Dendritic cell treated with granulocyte-macrophage colony-stimulating factor and Interleukin-4, amounts not matched to agents 40 ng/mL and 50 ng/mL, for 4 days (primary cell): ENCODE measurements at regions not wholly inside any gene's neighbourhood (a gene's known extent, or its start where the extent isn't known, plus 50 kb on each side); places are given as distances from the start of the nearest gene placed in this dataset.

Source experiments
- H3K27ac Mint-ChIP-seq: one replicate; pipeline ENCODE4 v1.8.0; 2022; ENCODE audit warnings: mild to moderate bottlenecking, mixed read lengths
- H3K27me3 Mint-ChIP-seq: one replicate; pipeline ENCODE4 v1.8.0; 2022; ENCODE audit warnings: mild to moderate bottlenecking, mixed read lengths
- H3K36me3 Mint-ChIP-seq: one replicate; pipeline ENCODE4 v1.8.0; 2022; ENCODE audit warnings: low read depth, mixed read lengths
- H3K4me1 Mint-ChIP-seq: one replicate; pipeline ENCODE4 v1.8.0; 2022; ENCODE audit warnings: low read depth, mixed read lengths
- H3K4me3 Mint-ChIP-seq: one replicate; pipeline ENCODE4 v1.8.0; 2022; ENCODE audit warnings: mild to moderate bottlenecking, moderate library complexity, mixed read lengths
- H3K9me3 Mint-ChIP-seq: one replicate; pipeline ENCODE4 v1.8.0; 2022; ENCODE audit warnings: mixed read lengths
- intact Hi-C: fragments of 100-400 bp; cut with micrococcal nuclease; formaldehyde crosslinking; loops from one replicate; pipeline ENCODE4 v1.15.0; 2022

GRCh38 chr9:99377790-99378775 is 156.0 kb downstream of the SEC61B start:
- Mint-ChIP-seq H3K4me3 (no peak overlapping the region), H3K27ac (no peak overlapping the region), H3K27me3 (peaks cover 33% of the 10 kb centered on the region)

DNA sequence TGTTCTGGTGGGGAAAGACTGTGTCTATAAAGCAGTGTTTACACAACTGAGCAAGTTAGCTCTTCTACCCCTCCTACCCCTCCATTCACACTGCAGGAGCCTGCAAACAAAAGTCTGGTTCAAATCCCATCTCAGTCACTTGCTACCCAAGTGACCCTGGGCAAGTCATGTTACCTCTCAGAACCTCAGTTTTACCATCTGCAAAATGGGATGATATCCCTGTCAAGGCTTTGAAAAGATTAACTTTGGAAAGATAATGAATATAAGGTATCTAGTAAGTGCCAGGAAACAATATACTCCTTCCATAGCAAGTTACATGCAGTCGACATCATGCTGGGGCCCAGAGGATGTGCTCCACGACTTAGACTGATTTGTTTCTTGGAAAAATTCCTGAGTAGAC is 161.5 kb downstream of the SEC61B start:
- Mint-ChIP-seq H3K27ac (no peak overlapping the region), H3K36me3 (no peaks in the 10 kb centered on the region), H3K9me3 (no peaks in the 10 kb centered on the region), H3K27me3 (peaks cover 14% of the 10 kb centered on the region), H3K4me3 (no peak overlapping the region), H3K4me1 (no peaks in the 10 kb centered on the region)
- intact Hi-C loops, result no loop called here

More at GRCh38 chr9:99377790-99378775, 156.0 kb downstream of the SEC61B start:
- Mint-ChIP-seq H3K9me3 (no peaks in the 10 kb centered on the region), H3K4me1 (peaks cover 8% of the 10 kb centered on the region), H3K36me3 (no peaks in the 10 kb centered on the region)
- intact Hi-C loops, result no loop called here

DNA sequence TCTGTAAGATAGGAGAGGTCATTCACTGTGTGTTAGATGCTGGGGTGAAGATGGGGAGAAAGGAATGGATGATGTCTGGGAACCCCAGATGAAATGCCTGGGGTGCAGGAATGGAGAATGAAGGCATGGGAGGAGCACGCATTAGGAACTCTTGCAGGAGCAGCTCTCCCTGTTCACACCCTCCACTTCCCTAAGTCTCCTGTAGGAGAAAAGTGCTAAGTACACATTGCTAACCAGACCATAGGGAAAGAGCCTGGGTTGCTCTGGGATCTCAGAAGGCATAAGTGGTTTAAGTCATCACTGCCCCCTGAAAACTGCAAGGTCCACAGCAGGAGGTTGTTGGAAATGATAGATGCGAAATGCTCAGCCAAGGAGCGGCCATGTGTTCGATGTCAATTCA is 163.1 kb downstream of the SEC61B start:
- H3K4me3 Mint-ChIP-seq, result no peak overlapping the region
- intact Hi-C loops, result no loop called here

DNA sequence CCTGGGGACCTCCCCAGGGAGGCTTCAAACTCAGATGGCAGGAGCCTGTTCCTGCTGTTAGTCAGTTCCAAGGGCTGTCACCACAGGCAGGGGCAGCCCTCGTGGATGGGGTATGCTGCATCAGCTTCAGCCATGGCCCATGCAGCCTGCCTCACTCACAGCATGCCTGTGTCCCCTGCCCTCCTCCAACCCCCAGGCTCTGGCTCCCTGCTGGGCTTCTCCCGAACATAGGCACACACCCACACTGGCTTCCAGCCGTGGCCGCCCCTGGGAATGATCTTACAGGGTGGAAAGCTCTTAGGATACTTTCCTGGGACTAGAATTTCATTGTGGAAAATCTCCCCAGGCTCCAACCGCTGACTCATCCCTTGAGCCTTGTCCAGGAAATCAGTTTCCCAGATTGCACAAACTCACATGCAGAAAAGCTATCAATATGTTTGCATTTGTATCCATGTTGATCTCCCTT is 163.8 kb downstream of the SEC61B start:
- no peaks in the 10 kb centered on the region for H3K36me3 Mint-ChIP-seq
- intact Hi-C loops, result no loop called here
- H3K27me3 Mint-ChIP-seq, result peaks cover 5% of the 10 kb centered on the region
- no peak overlapping the region for H3K27ac Mint-ChIP-seq
- no peak overlapping the region for H3K4me3 Mint-ChIP-seq
- H3K4me1 Mint-ChIP-seq, result no peaks in the 10 kb centered on the region
- H3K9me3 Mint-ChIP-seq, result no peaks in the 10 kb centered on the region

More for the DNA sequence above, 163.1 kb downstream of the SEC61B start:
- H3K4me1 Mint-ChIP-seq, result no peaks in the 10 kb centered on the region
- peaks cover 7% of the 10 kb centered on the region for H3K27me3 Mint-ChIP-seq
- H3K36me3 Mint-ChIP-seq, result no peaks in the 10 kb centered on the region
- H3K27ac Mint-ChIP-seq, result no peak overlapping the region
- no peaks in the 10 kb centered on the region for H3K9me3 Mint-ChIP-seq

GRCh38 chr9:99387431-99387830 is 165.3 kb downstream of the SEC61B start:
- Mint-ChIP-seq H3K9me3 (no peaks in the 10 kb centered on the region), H3K4me3 (no peak overlapping the region), H3K36me3 (no peaks in the 10 kb centered on the region), H3K27ac (no peak overlapping the region), H3K4me1 (no peaks in the 10 kb centered on the region), H3K27me3 (peaks cover 5% of the 10 kb centered on the region)
- intact Hi-C loops, result no loop called here

DNA sequence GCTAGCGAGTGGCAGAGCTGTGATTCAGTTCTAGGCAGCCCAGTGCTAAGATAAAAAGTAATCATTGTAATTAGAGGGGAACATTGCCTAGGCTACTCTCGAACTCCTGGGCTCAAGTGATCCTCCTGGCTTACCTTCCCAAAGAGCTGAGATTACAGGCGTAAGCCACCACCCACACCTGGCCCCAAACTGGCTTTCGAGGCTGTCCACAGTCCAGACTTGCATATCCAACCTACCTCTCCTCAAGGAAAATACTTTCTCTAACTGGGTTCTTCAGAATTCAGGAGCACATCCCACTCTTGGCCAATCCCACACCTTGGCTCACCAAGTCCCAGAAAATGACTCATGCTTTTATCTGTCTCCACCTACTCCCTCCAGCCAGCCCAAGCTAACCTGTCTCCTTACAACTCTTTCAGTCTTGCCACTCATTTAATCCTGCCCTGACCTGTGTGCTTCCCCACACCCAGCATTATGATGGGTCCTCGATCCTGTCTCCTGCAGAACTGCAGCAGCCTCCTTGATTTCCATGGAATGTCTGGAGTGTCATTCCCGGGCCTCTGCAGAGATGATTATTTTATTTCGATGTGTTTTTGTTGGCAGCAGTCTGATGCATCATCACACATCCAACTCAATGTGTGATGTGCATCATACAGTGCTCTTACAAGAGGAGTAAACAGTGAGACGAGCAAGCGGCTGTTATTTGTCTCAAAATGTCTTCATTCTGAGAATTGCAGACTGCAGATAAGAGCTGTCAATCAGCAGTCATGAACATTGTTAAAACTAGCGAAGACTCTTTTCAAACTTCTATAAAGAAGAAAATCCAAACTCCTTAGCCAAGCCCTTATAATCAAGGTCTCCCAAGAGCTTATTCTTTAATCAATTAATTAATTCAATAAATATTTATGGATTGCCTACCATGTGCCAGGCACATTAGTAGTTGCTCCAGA is 167.3 kb downstream of the SEC61B start:
- Mint-ChIP-seq H3K27me3 (peaks cover 5% of the 10 kb centered on the region), H3K4me1 (no peaks in the 10 kb centered on the region), H3K4me3 (no peak overlapping the region), H3K9me3 (no peaks in the 10 kb centered on the region), H3K27ac (no peak overlapping the region), H3K36me3 (no peaks in the 10 kb centered on the region)
- intact Hi-C loops, result no loop called here

GRCh38 chr9:99391937-99392594 is 170.0 kb downstream of the SEC61B start:
- Mint-ChIP-seq H3K9me3 (no peaks in the 10 kb centered on the region), H3K4me1 (no peaks in the 10 kb centered on the region), H3K4me3 (no peak overlapping the region), H3K27me3 (no peaks in the 10 kb centered on the region), H3K36me3 (no peaks in the 10 kb centered on the region), H3K27ac (no peak overlapping the region)
- intact Hi-C loops, result no loop called here

DNA sequence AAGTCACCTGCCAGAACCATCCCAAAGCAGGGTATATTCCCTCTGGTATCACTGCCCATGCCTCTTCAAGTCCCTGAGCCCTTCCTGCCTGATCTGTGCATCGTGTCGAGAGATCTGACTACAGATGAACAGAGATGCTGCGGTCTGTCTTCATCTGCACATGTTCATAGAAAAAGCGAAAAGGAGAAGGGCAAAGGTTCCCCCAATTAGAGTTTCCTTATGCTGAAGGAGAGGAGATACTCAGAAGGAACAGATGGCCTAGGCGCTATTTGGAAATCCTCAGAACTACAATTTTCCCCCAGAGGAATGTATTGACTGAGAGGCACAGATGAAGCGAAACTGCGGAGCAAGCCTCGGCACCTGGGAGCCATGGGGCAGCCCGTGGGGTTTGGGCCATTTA is 170.9 kb downstream of the SEC61B start:
- Mint-ChIP-seq H3K27ac (no peak overlapping the region), H3K9me3 (no peaks in the 10 kb centered on the region), H3K4me3 (no peak overlapping the region), H3K36me3 (no peaks in the 10 kb centered on the region), H3K27me3 (no peaks in the 10 kb centered on the region), H3K4me1 (no peaks in the 10 kb centered on the region)
- intact Hi-C loops, result no loop called here

DNA sequence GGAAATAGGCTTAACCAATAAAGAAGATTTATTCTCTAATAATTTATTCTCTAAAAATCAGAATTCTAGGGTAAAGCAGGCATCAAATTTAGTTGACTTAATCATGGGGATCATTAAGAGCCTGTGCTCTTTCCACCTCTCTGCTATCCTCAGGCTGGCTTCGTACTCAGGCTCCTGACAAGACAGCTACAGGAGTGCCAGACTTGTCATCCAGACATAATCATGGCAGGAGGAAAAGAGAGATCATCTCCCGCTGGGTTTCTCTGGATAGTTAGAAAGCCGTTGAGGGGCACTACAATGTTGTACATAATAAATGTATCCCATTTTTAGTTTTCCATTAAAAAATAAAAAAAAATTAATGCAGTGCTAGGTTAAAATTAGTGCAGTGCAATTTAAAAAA is 171.9 kb downstream of the SEC61B start:
- intact Hi-C loops, result no loop called here
- no peaks in the 10 kb centered on the region for H3K4me1 Mint-ChIP-seq
- H3K4me3 Mint-ChIP-seq, result no peak overlapping the region
- no peaks in the 10 kb centered on the region for H3K36me3 Mint-ChIP-seq
- H3K9me3 Mint-ChIP-seq, result no peaks in the 10 kb centered on the region
- no peaks in the 10 kb centered on the region for H3K27me3 Mint-ChIP-seq
- H3K27ac Mint-ChIP-seq, result no peak overlapping the region

DNA sequence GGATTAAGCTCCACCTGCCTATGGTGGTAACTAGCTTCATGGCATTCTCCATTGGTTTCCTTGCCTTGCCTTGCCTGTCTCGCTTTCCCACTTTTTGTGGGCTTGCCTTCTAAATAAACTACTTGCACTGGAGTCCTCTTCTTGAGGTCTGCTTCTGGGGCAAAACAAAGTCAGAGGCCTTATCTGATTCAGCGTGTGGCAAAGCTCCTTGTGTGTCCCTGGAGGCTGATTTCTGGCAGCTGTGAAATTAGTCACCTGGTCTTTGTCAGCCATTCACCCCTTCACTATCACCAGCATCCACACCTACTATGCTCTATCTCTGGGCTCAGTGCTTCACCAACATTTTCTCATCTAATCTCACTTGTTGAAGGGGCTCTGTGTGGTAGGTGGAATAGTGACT is 176.2 kb downstream of the SEC61B start:
- Mint-ChIP-seq H3K4me3 (no peak overlapping the region), H3K4me1 (peaks cover 7% of the 10 kb centered on the region), H3K9me3 (no peaks in the 10 kb centered on the region), H3K27me3 (peaks cover 2% of the 10 kb centered on the region), H3K36me3 (no peaks in the 10 kb centered on the region), H3K27ac (no peak overlapping the region)
- intact Hi-C loops, result no loop called here

- Mint-ChIP-seq H3K4me1 (peaks cover 7% of the 10 kb centered on the region), H3K27ac (no peak overlapping the region), H3K4me3 (no peak overlapping the region), H3K9me3 (no peaks in the 10 kb centered on the region), H3K27me3 (peaks cover 3% of the 10 kb centered on the region), H3K36me3 (no peaks in the 10 kb centered on the region)
- intact Hi-C loops, result no loop called here
Observed at GRCh38 chr9:99399474-99399873, 177.4 kb downstream of the SEC61B start.

GRCh38 chr9:99400184-99400731 is 178.2 kb downstream of the SEC61B start:
- intact Hi-C loops, result no loop called here
- Mint-ChIP-seq H3K36me3 (no peaks in the 10 kb centered on the region), H3K27ac (no peak overlapping the region), H3K4me1 (peaks cover 13% of the 10 kb centered on the region), H3K27me3 (peaks cover 3% of the 10 kb centered on the region), H3K9me3 (no peaks in the 10 kb centered on the region), H3K4me3 (no peak overlapping the region)

DNA sequence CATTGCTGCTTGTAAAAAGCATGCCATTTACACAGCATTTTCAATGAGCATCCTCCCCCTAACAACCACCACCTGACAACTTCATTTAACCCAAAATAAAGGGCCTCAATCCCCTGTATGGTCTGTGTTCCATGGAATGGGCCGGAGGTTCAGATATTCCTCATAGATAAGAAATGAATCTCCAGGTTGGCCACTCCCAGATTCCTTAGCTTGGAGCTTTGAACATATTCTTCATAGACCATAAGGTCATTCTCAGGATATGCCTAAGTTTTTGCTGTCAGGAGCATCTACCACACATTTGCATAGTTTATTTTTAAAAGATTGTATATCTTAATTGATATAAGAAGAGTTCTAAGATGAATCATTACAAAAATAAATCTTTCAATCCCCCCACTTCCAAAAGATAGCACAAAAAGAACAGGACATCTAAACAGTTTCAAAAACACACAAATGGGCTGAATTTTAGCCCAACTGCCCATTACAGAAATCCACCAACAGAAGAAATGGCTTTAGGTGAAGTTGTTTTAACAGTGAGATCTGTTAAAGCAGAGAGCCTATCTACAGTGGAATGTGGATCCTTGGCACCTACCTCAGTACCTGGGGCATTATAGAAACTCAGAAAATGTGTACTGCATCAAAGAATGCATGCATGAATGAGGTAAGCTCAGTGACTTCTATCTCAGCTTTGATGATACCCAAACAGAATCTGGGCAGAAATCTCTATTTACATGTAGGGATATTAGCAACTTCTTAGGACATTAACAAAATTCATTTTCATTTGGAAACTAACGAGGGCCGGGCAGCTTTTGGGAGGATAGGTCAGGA is 179.8 kb downstream of the SEC61B start:
- peaks cover 3% of the 10 kb centered on the region for H3K27me3 Mint-ChIP-seq
- no peak overlapping the region for H3K4me3 Mint-ChIP-seq
- no peak overlapping the region for H3K27ac Mint-ChIP-seq
- peaks cover 24% of the 10 kb centered on the region for H3K4me1 Mint-ChIP-seq
- intact Hi-C loops, result no loop called here
- H3K36me3 Mint-ChIP-seq, result no peaks in the 10 kb centered on the region
- no peaks in the 10 kb centered on the region for H3K9me3 Mint-ChIP-seq
